ENCODE measurements at regions not wholly inside any gene's neighbourhood (a gene's known extent, or its start where the extent isn't known, plus 50 kb on each side); places are given as distances from the start of the nearest gene placed in this dataset.
A peak's percentile ranks its signal among the peaks of the same experiment; 100 is the strongest.
"Not testable (repeated sequence)": the region's sequence is repeated elsewhere in the genome, so short reads cannot be mapped to it uniquely, and the experiment has no call there.

- DNase-seq = no peak
These were observed 108.5 kb downstream of the FEM1C start for GRCh38 chr5:115435778-115436712.

- DNase-seq = no peak
These were observed 109.4 kb downstream of the FEM1C start for GRCh38 chr5:115435065-115435777.

GRCh38 chr5:115433918-115434317 lies 110.7 kb downstream of the FEM1C start:
- no peak for DNase-seq

DNA sequence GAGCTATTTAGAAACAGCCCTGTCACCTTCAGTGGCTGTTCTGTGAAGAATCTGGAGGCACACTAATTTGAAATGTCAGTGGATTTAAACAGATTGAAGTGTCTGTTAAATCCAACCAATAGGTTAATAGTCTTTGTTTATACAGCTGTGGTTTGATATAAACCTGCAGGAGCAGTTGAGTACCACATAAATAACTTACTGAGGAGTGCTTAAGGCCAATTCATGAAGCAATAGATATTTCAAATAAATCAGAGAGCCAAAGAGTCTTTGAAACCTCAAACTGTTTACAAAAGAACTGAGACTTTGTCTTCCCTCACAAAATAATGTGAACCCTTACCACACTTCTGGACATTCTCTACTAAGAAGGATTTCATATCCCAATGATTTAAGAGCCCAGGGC lies 111.9 kb downstream of the FEM1C start:
- DNase-seq = no peak

DNA sequence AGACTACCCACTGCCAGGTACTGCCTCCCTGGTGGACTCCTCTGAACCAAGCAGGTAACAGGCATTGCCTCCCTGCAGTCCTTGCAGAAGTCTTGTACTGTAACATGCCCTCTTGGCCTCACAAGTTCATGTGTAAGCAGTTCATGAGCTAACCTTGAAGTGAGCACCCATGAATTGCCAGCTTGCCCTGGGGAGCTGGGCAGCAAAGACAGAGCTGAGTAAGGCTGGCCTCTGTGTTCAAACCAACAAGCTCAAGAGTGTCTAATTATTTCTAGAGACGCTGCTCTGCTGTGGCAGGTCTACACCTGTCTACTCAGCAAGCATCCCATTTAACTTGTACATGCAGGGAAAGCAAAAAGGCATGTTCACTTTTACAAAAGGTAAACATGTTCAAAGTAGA lies 113.5 kb downstream of the FEM1C start:
- no peak for DNase-seq

DNA sequence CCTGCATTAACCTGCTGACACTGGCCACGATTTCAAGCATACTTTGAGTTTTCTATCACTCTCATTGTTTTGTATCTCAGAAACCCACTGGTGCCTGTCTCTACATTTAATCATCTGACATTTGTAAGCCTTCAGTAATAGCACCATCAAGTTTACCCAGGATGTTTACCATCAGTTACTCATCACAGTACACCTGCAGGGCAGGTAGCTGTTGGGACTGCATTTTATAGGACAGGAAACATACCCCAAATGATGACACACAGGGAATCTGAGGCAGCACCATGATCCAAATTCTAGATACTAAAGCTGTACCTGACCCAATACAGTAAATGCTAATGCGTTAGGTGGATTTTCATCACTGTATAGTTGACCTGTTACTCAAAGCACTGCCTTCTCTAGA lies 114.2 kb downstream of the FEM1C start:
- DNase-seq = no peak

GRCh38 chr5:115429345-115429940 lies 115.1 kb downstream of the FEM1C start:
- no peak for DNase-seq

DNA sequence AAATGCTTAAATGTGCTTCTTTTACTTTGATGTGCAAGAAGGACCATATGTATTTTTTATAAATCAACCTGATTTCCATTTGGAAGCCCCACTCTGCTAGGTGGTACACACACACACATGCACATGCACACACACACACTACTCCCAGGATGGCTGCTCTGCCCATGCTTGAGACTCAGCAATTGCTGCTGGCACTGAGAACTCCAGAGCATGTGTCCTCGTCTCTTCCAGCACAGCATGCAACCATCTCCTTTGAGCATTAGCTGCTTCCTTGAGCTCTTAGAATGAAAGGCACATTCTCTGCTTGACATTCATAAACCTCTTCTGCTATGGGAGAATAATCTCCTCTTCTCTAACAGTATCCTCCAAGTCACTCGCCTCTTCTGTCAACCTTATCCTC lies 115.9 kb downstream of the FEM1C start:
- DNase-seq = no peak

DNA sequence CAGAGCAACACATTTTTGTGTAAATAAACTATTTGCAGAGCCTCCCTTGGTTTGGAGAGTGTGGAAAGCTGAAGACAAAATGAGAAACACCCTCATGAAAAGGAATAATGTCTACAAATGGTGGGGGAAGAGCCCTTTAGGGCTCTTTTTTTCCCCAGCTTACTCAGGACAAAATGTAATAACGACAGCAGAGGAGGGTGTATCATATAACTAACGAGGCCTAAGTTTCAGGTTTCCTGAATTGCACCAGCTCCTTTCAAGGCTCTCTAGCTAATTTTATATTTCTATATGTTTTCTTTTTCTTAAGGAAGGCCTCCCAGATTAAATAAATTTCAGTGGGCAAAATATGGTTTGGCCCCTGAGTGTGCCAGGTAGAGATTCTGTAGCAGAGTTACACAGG lies 116.3 kb downstream of the FEM1C start:
- no peak for DNase-seq

- no peak for DNase-seq
These were observed 120.1 kb downstream of the FEM1C start for GRCh38 chr5:115424446-115424845.

DNA sequence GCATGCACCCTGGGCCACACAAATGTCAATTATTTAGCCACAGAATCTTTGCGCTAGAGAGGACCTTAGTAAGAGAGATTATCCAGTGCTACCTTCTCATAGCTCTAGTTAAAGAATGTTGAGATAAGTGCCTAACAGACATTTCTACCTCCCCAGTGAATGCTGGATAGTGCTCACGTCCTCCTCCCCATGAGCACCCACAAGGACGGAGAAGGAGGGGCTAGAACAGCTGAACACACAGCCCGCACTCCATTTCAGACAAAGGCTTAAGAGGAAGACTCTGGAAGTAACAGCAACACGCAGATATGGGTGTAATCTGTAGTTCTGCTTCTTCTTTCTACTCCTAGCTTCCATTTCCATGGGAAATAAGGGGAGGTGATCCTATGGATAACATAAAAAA lies 120.5 kb downstream of the FEM1C start:
- DNase-seq = no peak

- peak; percentile 64 for DNase-seq
These were observed 121.0 kb downstream of the FEM1C start for GRCh38 chr5:115423541-115423940.

DNA sequence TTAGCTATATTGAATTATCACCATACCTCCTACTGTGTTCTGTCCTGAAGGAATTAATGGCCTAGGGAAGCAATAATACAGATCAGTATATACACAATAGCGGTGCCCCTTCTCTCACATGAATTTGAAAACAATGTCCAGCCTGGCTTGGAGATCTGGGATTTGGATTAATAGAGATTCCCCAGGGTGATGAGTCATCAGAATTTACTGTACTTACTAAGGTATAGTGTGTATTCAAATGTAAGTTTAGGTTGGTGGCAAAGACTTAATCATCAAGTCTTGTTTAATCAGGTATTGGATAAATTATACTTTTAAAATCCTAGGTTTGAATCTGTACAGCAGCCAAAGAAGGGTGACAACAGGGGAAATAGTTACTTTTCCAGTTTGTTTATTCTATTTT lies 121.5 kb downstream of the FEM1C start:
- DNase-seq = no peak

GRCh38 chr5:115420812-115421211 lies 123.8 kb downstream of the FEM1C start:
- DNase-seq = not testable (repeated sequence)

- no peak for DNase-seq
These were observed 123.6 kb upstream of the CCDC112 start for GRCh38 chr5:115419846-115420585.

DNA sequence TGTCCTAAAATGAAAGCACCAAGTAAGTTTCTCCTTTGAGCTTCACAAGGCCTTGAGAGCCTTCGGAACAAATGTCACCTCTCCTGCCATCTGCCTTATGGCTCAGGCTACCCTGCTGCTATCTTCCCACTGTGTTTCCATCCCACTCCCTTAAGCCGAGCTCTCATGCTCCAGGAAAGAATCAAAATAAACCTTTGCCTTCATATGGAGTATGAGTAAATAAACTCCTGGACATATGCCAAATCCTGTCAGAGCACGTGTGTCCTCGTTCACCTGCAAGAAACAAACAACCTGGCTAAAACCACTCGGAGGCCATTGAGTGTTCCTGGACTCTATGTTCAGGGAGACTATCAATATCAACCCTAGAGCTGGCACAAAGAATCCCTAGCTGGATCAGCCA lies 122.3 kb upstream of the CCDC112 start:
- DNase-seq = no peak

DNA sequence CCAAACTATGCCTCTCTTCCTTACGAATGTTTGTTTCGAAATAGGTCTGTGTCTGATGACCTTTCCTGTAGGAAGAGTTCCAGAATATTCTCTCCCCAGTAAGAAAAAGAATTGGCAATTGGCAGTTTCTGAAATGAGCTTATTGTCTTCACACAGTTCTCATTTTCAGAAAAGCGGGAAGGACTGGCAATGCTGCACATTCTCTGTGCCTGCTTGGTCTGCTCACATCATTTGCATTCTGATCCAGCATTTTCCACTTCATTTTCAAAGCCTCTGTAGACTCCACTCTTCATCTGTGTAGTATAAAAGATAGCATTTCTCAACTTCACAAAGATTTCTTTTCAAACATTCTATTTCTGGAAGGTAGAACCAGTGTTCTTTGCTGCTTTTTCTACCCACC lies 120.6 kb upstream of the CCDC112 start:
- DNase-seq = no peak

GRCh38 chr5:115415143-115415491 lies 118.7 kb upstream of the CCDC112 start:
- no peak for DNase-seq

DNA sequence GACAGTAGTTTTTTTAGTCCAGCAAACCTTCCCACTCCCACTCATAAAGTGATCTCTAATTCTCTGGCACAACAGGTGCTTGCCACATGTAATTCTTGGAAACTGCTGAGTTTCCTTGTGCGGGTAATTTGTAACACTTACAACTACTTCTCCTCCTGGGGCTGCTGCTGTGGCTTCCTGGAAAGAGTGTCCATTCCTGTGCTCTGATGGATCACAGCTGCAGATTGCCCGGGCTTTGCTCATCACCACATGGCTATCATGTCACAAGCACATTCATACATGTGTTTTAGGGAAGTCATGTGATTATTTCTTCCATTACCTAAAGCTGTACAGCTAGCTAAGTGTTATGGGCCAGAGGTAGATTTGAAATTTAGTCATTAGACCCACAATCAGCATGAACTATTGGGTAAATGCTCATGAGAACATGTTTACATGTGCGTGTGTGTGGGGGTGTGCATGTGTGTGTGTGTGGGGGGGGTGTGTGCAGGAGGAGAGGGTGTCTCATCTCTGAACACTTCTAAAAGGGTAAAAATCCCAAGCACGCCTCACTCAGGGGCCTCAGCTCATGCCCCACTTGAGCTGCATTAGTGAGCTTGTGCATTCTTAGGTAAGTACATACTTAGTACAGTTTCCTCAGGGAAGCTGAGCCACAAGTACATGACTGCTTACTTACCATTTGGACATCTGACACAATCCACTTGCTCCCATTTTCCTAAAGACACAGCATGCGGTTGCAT lies 118.1 kb upstream of the CCDC112 start:
- peak; percentile 56 for DNase-seq

- DNase-seq = no peak
These were observed 117.2 kb upstream of the CCDC112 start for GRCh38 chr5:115413651-115414050.

DNA sequence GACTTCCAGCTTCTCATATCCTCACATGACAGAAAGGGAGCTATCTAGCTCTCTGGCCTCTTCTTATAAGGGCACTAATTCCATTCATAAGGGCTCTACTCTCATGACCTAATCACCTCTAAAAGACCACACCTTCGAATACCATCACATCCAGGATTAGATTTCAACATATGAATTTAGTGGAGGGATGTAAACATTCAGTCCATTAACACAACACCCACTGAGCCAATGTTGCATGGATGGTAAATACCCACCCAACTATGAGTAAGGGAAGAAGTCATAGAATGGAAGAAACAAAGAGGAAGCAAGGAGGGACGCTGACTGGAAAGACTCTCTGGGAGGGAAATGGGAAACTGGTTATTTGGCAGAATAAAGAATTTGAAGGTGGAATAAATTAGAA lies 112.6 kb upstream of the CCDC112 start:
- no peak for DNase-seq

- no peak for DNase-seq
These were observed 106.5 kb upstream of the CCDC112 start for GRCh38 chr5:115402822-115403577.
